SK-N-SH (cell line): ENCODE measurements at regions not wholly inside any gene's neighbourhood (a gene's known extent, or its start where the extent isn't known, plus 50 kb on each side); places are given as distances from the start of the nearest gene placed in this dataset.

Experiments
- CTCF ChIA-PET: fragments of 300-600, 350-600 bp; formaldehyde crosslinking; extraction: SDS; loops from one replicate; lab custom pipeline; 2021; lab: Yijun Ruan, JAX
- POLR2A ChIA-PET: fragments of 350-600 bp; sonication (Branson Sonifier 250); formaldehyde crosslinking; extraction: SDS; loops from one replicate; lab custom pipeline; 2020; ENCODE audit warnings: antibody characterized with exemption, inconsistent platforms; lab: Yijun Ruan, JAX
- DNase-seq: peaks from one replicate; pipeline ENCODE4 v3.0.0; 2012
- H2AFZ ChIP-seq: fragments of 200-600 bp; sonication (generic); 2 replicates; pipeline ENCODE4 v1.8.1; 2016; ENCODE audit warnings: antibody characterized with exemption, mild to moderate bottlenecking, low read depth
- H3F3A ChIP-seq: fragments of 200-600 bp; sonication (generic); replicated peaks from 2 replicates; pipeline ENCODE3; 2016; ENCODE audit warnings: antibody characterized with exemption, mild to moderate bottlenecking; ENCODE audit not compliant: insufficient read depth
- H3K27ac ChIP-seq, 2 experiments: fragments of 200-500 bp in 1 of 2; fragments of 200-600 bp in 1 of 2; sonication (Bioruptor generic) in 1 of 2; sonication (generic), shearing (Covaris generic) in 1 of 2; 2 replicates each; pipeline versions ENCODE4 v1.5.1 to v1.6.1; 2014 to 2016; ENCODE audit warnings: low read depth in 2 of 2, inconsistent platforms in 1 of 2, low read length in 1 of 2, mild to moderate bottlenecking in 1 of 2, mixed read lengths in 1 of 2
- H3K27me3 ChIP-seq: fragments of 200-600 bp; sonication (generic), shearing (Covaris generic); 2 replicates; pipeline ENCODE4 v1.6.1; 2016; ENCODE audit warnings: mixed run types; ENCODE audit not compliant: insufficient read depth
- H3K36me3 ChIP-seq, 2 experiments: fragments of 200-500 bp in 1 of 2; fragments of 200-600 bp in 1 of 2; sonication (Bioruptor generic) in 1 of 2; sonication (generic) in 1 of 2; replicated peaks in 1 of 2; 2 replicates each; pipeline versions ENCODE3 to v1.5.1; 2014 to 2016; ENCODE audit warnings: low read length in 1 of 2, mild to moderate bottlenecking in 1 of 2; ENCODE audit not compliant: insufficient read depth in 2 of 2, control insufficient read depth in 1 of 2
- H3K4me1 ChIP-seq, 2 experiments: fragments of 200-500 bp in 1 of 2; fragments of 200-600 bp in 1 of 2; sonication (Bioruptor generic) in 1 of 2; sonication (generic), shearing (Covaris generic) in 1 of 2; 2 replicates each; pipeline versions ENCODE4 v1.5.1 to v1.6.1; 2014 to 2016; ENCODE audit warnings: low read depth in 1 of 2, low read length in 1 of 2, mixed run types in 1 of 2; ENCODE audit not compliant: insufficient read depth in 2 of 2, control insufficient read depth in 1 of 2
- H3K4me2 ChIP-seq: fragments of 200-600 bp; sonication (generic), shearing (Covaris generic); 2 replicates; pipeline ENCODE4 v1.6.1; 2017; ENCODE audit warnings: mixed run types
- H3K4me3 ChIP-seq, 2 experiments: fragments of 200-500 bp in 1 of 2; fragments of 200-600 bp in 1 of 2; sonication (Bioruptor generic) in 1 of 2; sonication (generic), shearing (Covaris generic) in 1 of 2; 2 replicates each; pipeline versions ENCODE4 v1.5.1 to v1.8.1; 2014 to 2016; ENCODE audit warnings: low read depth in 2 of 2, inconsistent platforms in 1 of 2, low read length in 1 of 2, mild to moderate bottlenecking in 1 of 2, mixed read lengths in 1 of 2, moderate library complexity in 1 of 2
- H3K79me2 ChIP-seq: fragments of 200-600 bp; sonication (generic); 2 replicates; pipeline ENCODE4 v1.8.1; 2017; ENCODE audit warnings: mild to moderate bottlenecking; ENCODE audit not compliant: insufficient read depth
- H3K9ac ChIP-seq: fragments of 200-600 bp; sonication (generic); 2 replicates; pipeline ENCODE4 v1.6.1; 2017; ENCODE audit warnings: mixed run types
- H3K9me2 ChIP-seq: fragments of 200-600 bp; sonication (generic); 2 replicates; pipeline ENCODE4 v1.6.1; 2017; ENCODE audit warnings: mixed run types
- H3K9me3 ChIP-seq: fragments of 200-600 bp; sonication (generic); 2 replicates; pipeline ENCODE4 v1.6.1; 2017; ENCODE audit warnings: mixed run types, mild to moderate bottlenecking, moderate library complexity
- H4K20me1 ChIP-seq: fragments of 200-600 bp; sonication (generic); 2 replicates; pipeline ENCODE4 v1.6.1; 2017; ENCODE audit warnings: mild to moderate bottlenecking, mixed run types; ENCODE audit not compliant: insufficient read depth
- CHD2 ChIP-seq: fragments of 150-350 bp; IDR thresholded peaks from 2 replicates; pipeline ENCODE4 v1.6.1; 2018; ENCODE audit warnings: low read length; ENCODE audit not compliant: partially characterized antibody
- CTCF ChIP-seq: fragments of 200-600 bp; sonication (generic); IDR thresholded peaks from 2 replicates; pipeline ENCODE4 v1.6.1; 2017; ENCODE audit warnings: antibody characterized with exemption, mild to moderate bottlenecking, moderate library complexity
- FOSL2 ChIP-seq: IDR thresholded peaks from 2 replicates; pipeline ENCODE4 v1.4.0; 2012; ENCODE audit warnings: low read depth, mild to moderate bottlenecking, moderate library complexity, borderline replicate concordance
- FOXJ3 ChIP-seq: sonication (generic); formaldehyde crosslinking; IDR thresholded peaks from 2 replicates; pipeline ENCODE4 v1.5.1; 2020; ENCODE audit warnings: mild to moderate bottlenecking, missing genetic modification reagents
- FOXM1 ChIP-seq: IDR thresholded peaks from 2 replicates; pipeline ENCODE4 v1.4.0; 2012; ENCODE audit warnings: low read depth, mild to moderate bottlenecking
- GATA2 ChIP-seq: sonication (generic); formaldehyde crosslinking; IDR thresholded peaks from 2 replicates; pipeline ENCODE4 v1.5.0; 2020; ENCODE audit warnings: mild to moderate bottlenecking, missing genetic modification reagents
- NRF1 ChIP-seq: IDR thresholded peaks from 2 replicates; pipeline ENCODE4 v1.6.1; 2012; ENCODE audit warnings: low read depth, mild to moderate bottlenecking, low read length
- POLR2AphosphoS5 ChIP-seq: IDR thresholded peaks from 2 replicates; pipeline ENCODE4 v1.6.1; 2012; ENCODE audit warnings: low read depth, low read length
- RAD21 ChIP-seq: IDR thresholded peaks from 2 replicates; pipeline ENCODE4 v1.6.1; 2012; ENCODE audit warnings: mild to moderate bottlenecking, low read length
- RCOR1 ChIP-seq: fragments of 150-350 bp; IDR thresholded peaks from 2 replicates; pipeline ENCODE4 v1.6.1; 2017; ENCODE audit warnings: antibody characterized with exemption, low read length
- RXRA ChIP-seq: IDR thresholded peaks from 2 replicates; pipeline ENCODE4 v1.4.0; 2012; ENCODE audit warnings: low read depth, mild to moderate bottlenecking, borderline replicate concordance
- SIN3A ChIP-seq: IDR thresholded peaks from 2 replicates; pipeline ENCODE4 v1.6.1; 2012; ENCODE audit warnings: low read depth, mild to moderate bottlenecking, low read length, moderate library complexity, borderline replicate concordance
- SMC3 ChIP-seq: IDR thresholded peaks from 2 replicates; pipeline ENCODE4 v1.6.1; 2012; ENCODE audit warnings: low read depth, low read length, improper control_type of control experiment
- TCF12 ChIP-seq: IDR thresholded peaks from 2 replicates; pipeline ENCODE4 v1.4.0; 2012
- TEAD4 ChIP-seq: IDR thresholded peaks from 2 replicates; pipeline ENCODE4 v1.4.0; 2012; ENCODE audit warnings: mild to moderate bottlenecking, borderline replicate concordance; ENCODE audit not compliant: insufficient read depth
- YY1 ChIP-seq: IDR thresholded peaks from 2 replicates; pipeline ENCODE4 v1.4.0; 2012; ENCODE audit warnings: low read depth, mild to moderate bottlenecking
- WGBS: methylation state at CpG from one replicate; pipeline ENCODE4 v1.1.6; 2017; ENCODE audit warnings: low lambda C conversion rate; 5-methylcytosine and 5-hydroxymethylcytosine counted together

- no peaks in the 10 kb centered on the region for H3K36me3 ChIP-seq
- no peaks in the 10 kb centered on the region for H4K20me1 ChIP-seq
- no peaks in the 10 kb centered on the region for H3K9me2 ChIP-seq
- H2AFZ ChIP-seq: no peak overlapping the region
- WGBS: 59% methylated on average over 1 of the region's 1 CpG
- H3K4me2 ChIP-seq: no peak overlapping the region
- H3K27ac ChIP-seq: 0 out of 4 replicates have a peak overlapping the region, but pooled peaks of 1 of the 2 experiments have one; percentile 8
- H3K79me2 ChIP-seq: no peaks in the 10 kb centered on the region
- H3K9ac ChIP-seq: no peak overlapping the region
- H3K9me3 ChIP-seq: no peaks in the 10 kb centered on the region
- DNase-seq: no peak
- H3K4me1 ChIP-seq: no peaks in the 10 kb centered on the region; a peak in 1 of 4 replicates
- H3K27me3 ChIP-seq: no peaks in the 10 kb centered on the region
- POLR2A ChIA-PET: no interaction called here
- no peaks in the 10 kb centered on the region for H3F3A ChIP-seq
- no peak for TF ChIP-seq YY1
- no peak for TF ChIP-seq RXRA
- no peak for TF ChIP-seq SIN3A
- no peak for TF ChIP-seq RAD21
- TF ChIP-seq TEAD4: no peak
- TF ChIP-seq CTCF: no peak
- CTCF ChIA-PET: interaction anchor here (0.5 kb wide), 1 partner anchor 1253 kb away, joined by 3 read pairs; no protein-coding TSS in a partner anchor
- H3K4me3 ChIP-seq: no peak overlapping the region
Observed at GRCh38 chr13:47679401-47679800, 321.7 kb downstream of the SUCLA2 start.

- no peak overlapping the region for H3K27ac ChIP-seq
Observed at GRCh38 chr13:47678201-47678968, 322.7 kb downstream of the SUCLA2 start.

More at GRCh38 chr13:47678201-47678968, 322.7 kb downstream of the SUCLA2 start:
- WGBS: 89% methylated on average over 4 of the region's 4 CpGs
- H3F3A ChIP-seq: no peaks in the 10 kb centered on the region
- H3K36me3 ChIP-seq: no peaks in the 10 kb centered on the region
- no peak for TF ChIP-seq CHD2
- no peak for TF ChIP-seq FOXM1
- TF ChIP-seq TEAD4: no peak
- TF ChIP-seq YY1: no peak
- no peak for TF ChIP-seq CTCF
- no peak for TF ChIP-seq GATA2
- TF ChIP-seq FOSL2: no peak
- TF ChIP-seq TCF12: no peak
- TF ChIP-seq RAD21: no peak
- TF ChIP-seq NRF1: no peak
- TF ChIP-seq SIN3A: no peak
- TF ChIP-seq FOXJ3: no peak
- TF ChIP-seq POLR2AphosphoS5: no peak
- TF ChIP-seq RCOR1: no peak
- no peak for TF ChIP-seq SMC3
- no peak overlapping the region for H2AFZ ChIP-seq
- H3K4me1 ChIP-seq: peaks cover 0 to 5% of the 10 kb centered on the region in 2 experiments; a peak in 3 of 4 replicates
- H3K4me2 ChIP-seq: no peak overlapping the region
- no peak for DNase-seq
- H3K4me3 ChIP-seq: no peak overlapping the region
- no peak overlapping the region for H3K9ac ChIP-seq
- ChIA-PET CTCF (no interaction called here), POLR2A (no interaction called here)
- no peaks in the 10 kb centered on the region for H4K20me1 ChIP-seq
- no peaks in the 10 kb centered on the region for H3K9me3 ChIP-seq
- no peaks in the 10 kb centered on the region for H3K79me2 ChIP-seq
- no peaks in the 10 kb centered on the region for H3K27me3 ChIP-seq
- H3K9me2 ChIP-seq: no peaks in the 10 kb centered on the region
